ENCODE measurements at regions not wholly inside any gene's neighbourhood (a gene's known extent, or its start where the extent isn't known, plus 50 kb on each side); places are given as distances from the start of the nearest gene placed in this dataset.

- Histone ChIP-seq H3K27ac (ENCODE audit: control insufficient read depth, insufficient read depth) (no peak overlapping the region), H3K79me2 (ENCODE audit: control insufficient read depth, insufficient read depth, low read length) (no peaks in the 10 kb centered on the region), H3K36me3 (ENCODE audit: control insufficient read depth in 2 of 2, insufficient read depth in 2 of 2, low read length in 1 of 2) (no peaks in the 10 kb centered on the region), H3K4me1 (ENCODE audit: control insufficient read depth, insufficient read depth, low read length) (no peaks in the 10 kb centered on the region), H4K20me1 (ENCODE audit: control insufficient read depth, insufficient read depth) (no peaks in the 10 kb centered on the region), H3K4me2 (ENCODE audit: control insufficient read depth, insufficient read depth) (no peak overlapping the region), H2AFZ (ENCODE audit: control insufficient read depth, low read depth, low read length) (no peak overlapping the region), H3K4me3 (no peak overlapping the region), H3K9me3 (replicated peaks; ENCODE audit: control insufficient read depth, insufficient read depth, low read length) (no peaks in the 10 kb centered on the region; the same call in 2 of the 3 replicates), H3K27me3 (replicated peaks in 1 of 2; ENCODE audit: control insufficient read depth in 2 of 2, insufficient read depth in 2 of 2, low read length in 1 of 2) (no peaks in the 10 kb centered on the region), H3K9ac (ENCODE audit: control insufficient read depth, insufficient read depth, low read length) (no peak overlapping the region)
- ChIA-PET SMC1A (ENCODE audit: uncharacterized antibody, unreplicated experiment) (interaction anchor here (1.1 to 2.4 kb wide), 3 partner anchors 11 to 19 kb away, joined by 5 to 8 read pairs (median 5); no protein-coding TSS in a partner anchor), RAD21 (ENCODE audit: unreplicated experiment) (interaction anchor here (1.4 kb wide), 1 partner anchor 114 kb away, joined by 3 read pairs; no protein-coding TSS in a partner anchor), CTCF (interaction anchor here (0.9 to 3.8 kb wide), 3 partner anchors 10 to 23 kb away, joined by 3 to 16 read pairs (median 4); no protein-coding TSS in a partner anchor), POLR2A (no interaction called here)
- BruUV-seq (replicated peaks) = no TSS peak
- no peak for FAIRE-seq
- in situ Hi-C loops (cut with MboI) = no loop called here
- DNase-seq (ENCODE audit: low read depth, low spot score) = no peak
- intact Hi-C loops (cut with micrococcal nuclease; ENCODE audit: unreplicated experiment) = no loop called here
- ATAC-seq = no peak
- no peak for TF ChIP-seq CHD2 (IDR thresholded peaks at IDR 0.05; ENCODE audit: borderline replicate concordance, low read depth, low read length)
- TF ChIP-seq SUZ12 (IDR thresholded peaks at IDR 0.05; ENCODE audit: unreplicated experiment) = no peak
- TF ChIP-seq REST (IDR thresholded peaks at IDR 0.05; ENCODE audit: low read depth, low read length) = no peak
- TF ChIP-seq ASH2L (IDR thresholded peaks at IDR 0.05; ENCODE audit: borderline replicate concordance, low read depth) = no peak
- TF ChIP-seq ATF3 (IDR thresholded peaks at IDR 0.05; ENCODE audit: borderline replicate concordance, extremely low read depth, low read depth, low read length) = no peak
- no peak for TF ChIP-seq SMAD1 (IDR thresholded peaks at IDR 0.05; ENCODE audit: low read depth, partially characterized antibody)
- TF ChIP-seq ZBED1 (IDR thresholded peaks at IDR 0.05; ENCODE audit: borderline replicate concordance) = no peak
- TF ChIP-seq NR2C1 (IDR thresholded peaks at IDR 0.05) = no peak
- TF ChIP-seq EP300 (IDR thresholded peaks at IDR 0.05; ENCODE audit: borderline replicate concordance in 1 of 2, control insufficient read depth in 1 of 2, low read depth in 2 of 2, low read length in 2 of 2) = no peak
- TF ChIP-seq RUNX3 (IDR thresholded peaks at IDR 0.05; ENCODE audit: low read length) = no peak
- no peak for TF ChIP-seq LARP7 (IDR thresholded peaks at IDR 0.05)
- no peak for TF ChIP-seq GABPA (IDR thresholded peaks at IDR 0.05; ENCODE audit: low read depth)
- no peak for TF ChIP-seq USF1 (IDR thresholded peaks at IDR 0.05; ENCODE audit: borderline replicate concordance, extremely low read length, insufficient read depth, low read depth, low read length)
- no peak for TF ChIP-seq PAX5 (IDR thresholded peaks at IDR 0.05; ENCODE audit: borderline replicate concordance, low read depth, low read length)
- whole genome bisulfite sequencing (ENCODE audit: insufficient coverage, insufficient replicate concordance, low lambda C conversion rate, missing lambda C conversion rate) = 76% methylated on average over 3 of the region's 3 CpGs
Observed at GRCh38 chr1:192496369-192497056, 79.1 kb upstream of the RGS1 start.
